Transverse colon (tissue), 4 donors: ENCODE measurements at regions not wholly inside any gene's neighbourhood (a gene's known extent, or its start where the extent isn't known, plus 50 kb on each side); places are given as distances from the start of the nearest gene placed in this dataset.

Experiments
- EP300 ChIP-seq: sonication (generic); formaldehyde crosslinking; IDR thresholded peaks from one replicate; pipeline ENCODE4 v1.6.1; 2017; ENCODE audit warnings: antibody characterized with exemption, low read depth
- POLR2A ChIP-seq: fragments of 450-650 bp; IDR thresholded peaks from one replicate; pipeline ENCODE4 v1.6.1; 2016; ENCODE audit warnings: antibody characterized with exemption, mild to moderate bottlenecking, moderate library complexity
- POLR2AphosphoS5 ChIP-seq, 3 donors: sonication (generic); formaldehyde crosslinking; IDR thresholded peaks; one replicate each; pipeline ENCODE4 v1.6.1; 2016; ENCODE audit warnings: antibody characterized with exemption in 3 of 3
- TF ChIP-seq, protein P1 (sequence below), 5 experiments: fragments of 200-600 bp in 3 of 5; fragments of 450-650 bp in 2 of 5; sonication (generic) in 3 of 5; IDR thresholded peaks; 1 replicate in 2 of 5; 2 replicates in 3 of 5; pipeline ENCODE4 v1.5.1; 2016 to 2017; ENCODE audit warnings: antibody characterized with exemption in 5 of 5, inconsistent platforms in 3 of 5, mild to moderate bottlenecking in 2 of 5, moderate library complexity in 1 of 5

DNA sequence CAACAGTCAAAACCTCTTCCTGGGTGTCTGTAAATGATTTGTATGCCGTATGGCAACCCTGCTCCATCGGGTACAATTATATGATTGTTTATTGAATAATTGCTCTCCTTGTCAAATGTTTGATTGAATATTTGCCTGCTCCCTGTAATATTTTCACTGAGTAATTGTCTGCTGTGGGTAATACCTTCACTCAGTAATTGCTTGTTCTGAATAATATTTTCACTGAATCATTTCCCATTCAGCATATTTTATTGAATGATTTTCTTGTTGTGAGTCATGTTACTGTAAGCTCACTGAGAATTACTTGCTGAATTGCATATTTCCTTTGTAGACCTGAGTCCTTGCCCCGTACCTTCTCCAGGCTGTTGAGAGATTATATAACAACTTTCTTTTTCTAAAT lies 535.2 kb downstream of the METTL4 start:
- TF ChIP-seq POLR2A (no peak), POLR2AphosphoS5 (IDR thresholded peaks at IDR 0.05) (no peak), EP300 (no peak)
- TF ChIP-seq, protein P1, sequence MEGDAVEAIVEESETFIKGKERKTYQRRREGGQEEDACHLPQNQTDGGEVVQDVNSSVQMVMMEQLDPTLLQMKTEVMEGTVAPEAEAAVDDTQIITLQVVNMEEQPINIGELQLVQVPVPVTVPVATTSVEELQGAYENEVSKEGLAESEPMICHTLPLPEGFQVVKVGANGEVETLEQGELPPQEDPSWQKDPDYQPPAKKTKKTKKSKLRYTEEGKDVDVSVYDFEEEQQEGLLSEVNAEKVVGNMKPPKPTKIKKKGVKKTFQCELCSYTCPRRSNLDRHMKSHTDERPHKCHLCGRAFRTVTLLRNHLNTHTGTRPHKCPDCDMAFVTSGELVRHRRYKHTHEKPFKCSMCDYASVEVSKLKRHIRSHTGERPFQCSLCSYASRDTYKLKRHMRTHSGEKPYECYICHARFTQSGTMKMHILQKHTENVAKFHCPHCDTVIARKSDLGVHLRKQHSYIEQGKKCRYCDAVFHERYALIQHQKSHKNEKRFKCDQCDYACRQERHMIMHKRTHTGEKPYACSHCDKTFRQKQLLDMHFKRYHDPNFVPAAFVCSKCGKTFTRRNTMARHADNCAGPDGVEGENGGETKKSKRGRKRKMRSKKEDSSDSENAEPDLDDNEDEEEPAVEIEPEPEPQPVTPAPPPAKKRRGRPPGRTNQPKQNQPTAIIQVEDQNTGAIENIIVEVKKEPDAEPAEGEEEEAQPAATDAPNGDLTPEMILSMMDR (IDR thresholded peaks at IDR 0.05): no peak
